Fibroblast of lung (primary cell): ENCODE measurements at regions not wholly inside any gene's neighbourhood (a gene's known extent, or its start where the extent isn't known, plus 50 kb on each side); places are given as distances from the start of the nearest gene placed in this dataset.

Experiments used
- CTCF ChIP-seq, 2 donors: IDR thresholded peaks in 1 of 2; conservative IDR thresholded peaks in 1 of 2; 1 replicate in 1 of 2; 2 replicates in 1 of 2; pipeline ENCODE4 v1.5.1; 2011 to 2012; ENCODE audit warnings: low read length in 2 of 2, control low read depth in 1 of 2, inconsistent platforms in 1 of 2, low read depth in 1 of 2, mild to moderate bottlenecking in 1 of 2
- EZH2 ChIP-seq: IDR thresholded peaks from 2 replicates; pipeline ENCODE4 v1.5.1; 2012; ENCODE audit warnings: low read length, control low read depth, mild to moderate bottlenecking; ENCODE audit errors: missing control alignments

- TF ChIP-seq CTCF (conservative IDR thresholded peaks at IDR 0.05 in 1 of 2, IDR thresholded peaks at IDR 0.05 in 1 of 2; ENCODE audit: low read depth in 1 of 2, low read length in 2 of 2) = no peak
- no peak for TF ChIP-seq EZH2
Measured at GRCh38 chr5:36523450-36523849, 83.0 kb upstream of the SLC1A3 start.
